LNCAP (cell line): ENCODE measurements at regions not wholly inside any gene's neighbourhood (a gene's known extent, or its start where the extent isn't known, plus 50 kb on each side); places are given as distances from the start of the nearest gene placed in this dataset.

ENCODE experiments used
- CTCF ChIP-seq: fragments of 450-650 bp; IDR thresholded peaks from 2 replicates; pipeline ENCODE4 v1.5.1; 2017; ENCODE audit warnings: mild to moderate bottlenecking

- no peak for TF ChIP-seq CTCF
Measured at GRCh38 chr2:192813341-192813740, 618.6 kb upstream of the TMEFF2 start.

GRCh38 chr2:192809173-192809572 lies 614.4 kb upstream of the TMEFF2 start:
- no peak for TF ChIP-seq CTCF

GRCh38 chr2:192783643-192784042 lies 588.9 kb upstream of the TMEFF2 start:
- TF ChIP-seq CTCF = no peak

GRCh38 chr2:192775459-192776262 lies 580.9 kb upstream of the TMEFF2 start:
- no peak for TF ChIP-seq CTCF

- no peak for TF ChIP-seq CTCF
Measured at GRCh38 chr2:192775011-192775410, 580.3 kb upstream of the TMEFF2 start.

- TF ChIP-seq CTCF = no peak
Measured at GRCh38 chr2:192773044-192773443, 578.3 kb upstream of the TMEFF2 start.

GRCh38 chr2:192749611-192750200 lies 555.0 kb upstream of the TMEFF2 start:
- TF ChIP-seq CTCF = peak; percentile 62
